ENCODE measurements at regions not wholly inside any gene's neighbourhood (a gene's known extent, or its start where the extent isn't known, plus 50 kb on each side); places are given as distances from the start of the nearest gene placed in this dataset.

DNA sequence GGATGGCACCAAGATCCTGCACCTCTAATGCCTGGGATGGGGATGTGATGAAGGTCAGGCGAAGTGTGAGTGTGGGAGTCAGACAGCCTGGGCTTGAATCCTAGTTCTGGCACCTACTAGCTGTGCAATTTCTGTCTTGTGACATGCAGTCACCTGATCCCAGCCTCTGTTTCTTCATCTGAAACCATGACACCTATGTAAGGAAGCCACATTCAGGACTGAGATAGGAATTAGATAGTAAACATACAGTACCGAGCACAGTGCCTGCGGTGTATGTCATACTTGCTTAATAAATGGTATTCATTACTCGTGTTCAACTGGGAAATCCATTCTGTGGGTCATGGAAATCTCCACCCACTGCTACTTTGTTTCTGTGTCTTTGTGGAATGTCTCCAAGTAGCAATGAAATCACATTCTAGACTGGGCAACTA lies 140.6 kb upstream of the STC2 start:
- TF ChIP-seq, protein P1, sequence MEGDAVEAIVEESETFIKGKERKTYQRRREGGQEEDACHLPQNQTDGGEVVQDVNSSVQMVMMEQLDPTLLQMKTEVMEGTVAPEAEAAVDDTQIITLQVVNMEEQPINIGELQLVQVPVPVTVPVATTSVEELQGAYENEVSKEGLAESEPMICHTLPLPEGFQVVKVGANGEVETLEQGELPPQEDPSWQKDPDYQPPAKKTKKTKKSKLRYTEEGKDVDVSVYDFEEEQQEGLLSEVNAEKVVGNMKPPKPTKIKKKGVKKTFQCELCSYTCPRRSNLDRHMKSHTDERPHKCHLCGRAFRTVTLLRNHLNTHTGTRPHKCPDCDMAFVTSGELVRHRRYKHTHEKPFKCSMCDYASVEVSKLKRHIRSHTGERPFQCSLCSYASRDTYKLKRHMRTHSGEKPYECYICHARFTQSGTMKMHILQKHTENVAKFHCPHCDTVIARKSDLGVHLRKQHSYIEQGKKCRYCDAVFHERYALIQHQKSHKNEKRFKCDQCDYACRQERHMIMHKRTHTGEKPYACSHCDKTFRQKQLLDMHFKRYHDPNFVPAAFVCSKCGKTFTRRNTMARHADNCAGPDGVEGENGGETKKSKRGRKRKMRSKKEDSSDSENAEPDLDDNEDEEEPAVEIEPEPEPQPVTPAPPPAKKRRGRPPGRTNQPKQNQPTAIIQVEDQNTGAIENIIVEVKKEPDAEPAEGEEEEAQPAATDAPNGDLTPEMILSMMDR (IDR thresholded peaks at IDR 0.05), result no peak
- TF ChIP-seq POLR2A (IDR thresholded peaks at IDR 0.05), result no peak

Measured in lower leg skin (tissue), 3 donors.